ENCODE measurements at regions not wholly inside any gene's neighbourhood (a gene's known extent, or its start where the extent isn't known, plus 50 kb on each side); places are given as distances from the start of the nearest gene placed in this dataset.

DNA sequence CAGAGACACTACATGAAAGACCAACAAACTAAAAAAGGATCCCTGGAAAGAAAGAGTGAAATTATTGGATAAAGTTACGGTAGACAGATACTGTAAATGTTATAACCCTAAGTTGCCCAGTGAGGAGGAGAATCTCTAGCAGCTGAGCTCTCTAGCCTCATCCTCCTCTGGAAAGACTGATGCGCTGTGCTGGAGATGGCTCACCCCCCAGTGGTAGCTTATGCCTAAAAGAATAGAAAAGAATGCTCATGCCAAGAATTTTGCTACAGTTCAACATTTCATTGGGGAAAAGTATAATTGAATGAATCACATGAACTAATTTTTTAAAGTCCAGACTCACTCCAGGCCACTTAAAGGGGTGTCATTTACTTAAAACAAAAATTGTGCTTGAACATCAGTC is 50.8 kb upstream of the RNF32 start (continued):
- TF ChIP-seq, protein P1, sequence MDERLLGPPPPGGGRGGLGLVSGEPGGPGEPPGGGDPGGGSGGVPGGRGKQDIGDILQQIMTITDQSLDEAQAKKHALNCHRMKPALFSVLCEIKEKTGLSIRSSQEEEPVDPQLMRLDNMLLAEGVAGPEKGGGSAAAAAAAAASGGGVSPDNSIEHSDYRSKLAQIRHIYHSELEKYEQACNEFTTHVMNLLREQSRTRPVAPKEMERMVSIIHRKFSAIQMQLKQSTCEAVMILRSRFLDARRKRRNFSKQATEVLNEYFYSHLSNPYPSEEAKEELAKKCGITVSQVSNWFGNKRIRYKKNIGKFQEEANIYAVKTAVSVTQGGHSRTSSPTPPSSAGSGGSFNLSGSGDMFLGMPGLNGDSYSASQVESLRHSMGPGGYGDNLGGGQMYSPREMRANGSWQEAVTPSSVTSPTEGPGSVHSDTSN (CRISPR knock-in tag; IDR thresholded peaks at IDR 0.05), result no peak
- TF ChIP-seq SMC3 (IDR thresholded peaks at IDR 0.05; ENCODE audit: low read length) (peak; percentile 8; the same call in 1 of the 2 replicates), SETDB1 (CRISPR knock-in tag; IDR thresholded peaks at IDR 0.05; ENCODE audit: borderline replicate concordance) (no peak), NCOA1 (CRISPR knock-in tag; IDR thresholded peaks at IDR 0.05) (no peak)

DNA sequence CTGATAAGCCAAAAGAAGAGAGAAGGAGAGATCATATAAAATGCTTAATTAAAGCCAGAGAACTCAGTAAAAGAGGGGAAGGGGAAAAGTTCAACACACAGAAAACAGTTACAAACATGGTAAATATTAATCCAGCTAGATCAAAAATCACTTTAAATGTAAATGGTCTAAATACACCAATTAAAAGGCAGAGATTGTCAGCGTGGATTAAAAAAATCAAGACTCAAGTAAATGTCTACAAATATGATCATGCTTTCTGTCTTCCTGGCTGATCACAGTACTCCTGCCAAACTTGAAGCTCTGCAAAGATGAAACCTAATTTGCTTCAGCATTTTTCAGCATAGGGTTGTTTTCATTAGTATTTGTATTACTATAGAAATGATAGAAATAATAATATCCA is 54.6 kb upstream of the RNF32 start:
- no peak for ATAC-seq
- H3K36me3 ChIP-seq (replicated peaks in 1 of 2; ENCODE audit: control insufficient read depth in 1 of 2, insufficient read depth in 2 of 2, low read length in 2 of 2), result no peaks in the 10 kb centered on the region
- H3K27me3 ChIP-seq (ENCODE audit: control insufficient read depth in 1 of 2, insufficient read depth in 2 of 2, low read length in 2 of 2), result no peaks in the 10 kb centered on the region
- H3K79me2 ChIP-seq (ENCODE audit: insufficient read depth, low read length), result no peaks in the 10 kb centered on the region
- H3K9me3 ChIP-seq (ENCODE audit: low read length), result no peaks in the 10 kb centered on the region
- no peak overlapping the region for H3K27ac ChIP-seq (ENCODE audit: extremely low read length, insufficient read depth, low read length)
- no peak overlapping the region for H3K4me2 ChIP-seq (ENCODE audit: low read depth, low read length)
- no peaks in the 10 kb centered on the region for H4K20me1 ChIP-seq (ENCODE audit: insufficient read depth, low read length)
- no TSS peak for BruUV-seq (replicated peaks)
- ChIA-PET CTCF (ENCODE audit: low intra/inter-chr PET ratio, low total read pairs) (no interaction called here), POLR2A (no interaction called here)
- no peak overlapping the region for H2AFZ ChIP-seq (ENCODE audit: low read length)
- intact Hi-C loops (cut with micrococcal nuclease; ENCODE audit: unreplicated experiment), result no loop called here
- no peak for TF ChIP-seq NKX3-1 (CRISPR knock-in tag; IDR thresholded peaks at IDR 0.05)
- no peak for TF ChIP-seq RBM22 (optimal IDR thresholded peaks at IDR 0.05; ENCODE audit: low read length)
- no peak for TF ChIP-seq ATAD3A (CRISPR knock-in tag; IDR thresholded peaks at IDR 0.05)
- no peak for TF ChIP-seq GATA4 (IDR thresholded peaks at IDR 0.05; ENCODE audit: borderline replicate concordance, low read depth)
- TF ChIP-seq ZFP90 (CRISPR knock-in tag; IDR thresholded peaks at IDR 0.05; ENCODE audit: borderline replicate concordance), result no peak
- no peak for TF ChIP-seq FOXK2 (IDR thresholded peaks at IDR 0.05)
- no peak for TF ChIP-seq THYN1 (CRISPR knock-in tag; IDR thresholded peaks at IDR 0.05; ENCODE audit: borderline replicate concordance, low read depth)
- TF ChIP-seq NFRKB (IDR thresholded peaks at IDR 0.05), result no peak
- no peak for TF ChIP-seq ZNF678 (CRISPR knock-in tag; IDR thresholded peaks at IDR 0.05)
- TF ChIP-seq ZNF296 (CRISPR knock-in tag; conservative IDR thresholded peaks at IDR 0.05), result no peak
- no peak for TF ChIP-seq ARHGAP35 (CRISPR knock-in tag; IDR thresholded peaks at IDR 0.05; ENCODE audit: borderline replicate concordance)
- no peak for TF ChIP-seq HNF4G (IDR thresholded peaks at IDR 0.05; ENCODE audit: borderline replicate concordance, low read depth, low read length)
- no peak for TF ChIP-seq HNF4G (CRISPR knock-in tag; IDR thresholded peaks at IDR 0.05; ENCODE audit: borderline replicate concordance, low read depth)
- no peak for TF ChIP-seq NFE2L2 (IDR thresholded peaks at IDR 0.05; ENCODE audit: low read length)
- no peak for TF ChIP-seq ESRRA (CRISPR knock-in tag; IDR thresholded peaks at IDR 0.05; ENCODE audit: low read depth)
- TF ChIP-seq ZNF143 (CRISPR knock-in tag; IDR thresholded peaks at IDR 0.05), result no peak
- TF ChIP-seq, protein P2, sequence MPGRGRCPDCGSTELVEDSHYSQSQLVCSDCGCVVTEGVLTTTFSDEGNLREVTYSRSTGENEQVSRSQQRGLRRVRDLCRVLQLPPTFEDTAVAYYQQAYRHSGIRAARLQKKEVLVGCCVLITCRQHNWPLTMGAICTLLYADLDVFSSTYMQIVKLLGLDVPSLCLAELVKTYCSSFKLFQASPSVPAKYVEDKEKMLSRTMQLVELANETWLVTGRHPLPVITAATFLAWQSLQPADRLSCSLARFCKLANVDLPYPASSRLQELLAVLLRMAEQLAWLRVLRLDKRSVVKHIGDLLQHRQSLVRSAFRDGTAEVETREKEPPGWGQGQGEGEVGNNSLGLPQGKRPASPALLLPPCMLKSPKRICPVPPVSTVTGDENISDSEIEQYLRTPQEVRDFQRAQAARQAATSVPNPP (CRISPR knock-in tag; IDR thresholded peaks at IDR 0.05), result no peak
- no peak for DNase-seq (ENCODE audit: low spot score)
- FAIRE-seq, result no peak
- 83% methylated on average over 1 of the region's 1 CpG for WGBS (ENCODE audit: low lambda C conversion rate)
- no peak overlapping the region for H3K4me3 ChIP-seq (replicated peaks in 1 of 3; ENCODE audit: insufficient read depth in 1 of 3, low read depth in 2 of 3, low read length in 3 of 3)
- H3K4me1 ChIP-seq (ENCODE audit: insufficient read depth, low read length), result peaks cover 17% of the 10 kb centered on the region; the same call in 1 of the 2 replicates
- in situ Hi-C loops (cut with HindIII; ENCODE audit: extremely low pct_ligation_motif_present, low pct_unique_long_range_greater_than_20kb), result no loop called here
- H3K9ac ChIP-seq (ENCODE audit: insufficient read depth, low read depth, low read length), result no peak overlapping the region

Measured in HepG2 (cell line).